ENCODE measurements at regions not wholly inside any gene's neighbourhood (a gene's known extent, or its start where the extent isn't known, plus 50 kb on each side); places are given as distances from the start of the nearest gene placed in this dataset.

GRCh38 chr6:150478656-150479545 is 110.1 kb downstream of the IYD start:
- DNase-seq (ENCODE audit: low read depth in 4 of 6, low spot score in 6 of 6) = peak in 1 of 6 donors; percentile 28

GRCh38 chr6:150482883-150483409 is 114.1 kb downstream of the IYD start:
- Histone ChIP-seq H3K4me3 (ENCODE audit: low read depth, low read length) (no peak overlapping the region), H3K9me3 (ENCODE audit: control insufficient read depth, insufficient read depth, low read length) (no peaks in the 10 kb centered on the region), H3K27ac (ENCODE audit: low read depth, low read length) (no peak overlapping the region), H3K27me3 (ENCODE audit: control insufficient read depth, insufficient read depth, low read length) (no peaks in the 10 kb centered on the region), H3K36me3 (ENCODE audit: control insufficient read depth, insufficient read depth, low read length) (no peaks in the 10 kb centered on the region), H3K4me1 (ENCODE audit: control insufficient read depth, insufficient read depth, low read length) (no peaks in the 10 kb centered on the region)
- no CpG with 5 or more reads among the region's 4 CpGs for WGBS (ENCODE audit: insufficient coverage)
- no peak for DNase-seq (ENCODE audit: low read depth in 4 of 6, low spot score in 6 of 6)

More at GRCh38 chr6:150478656-150479545, 110.1 kb downstream of the IYD start:
- H3K27me3 ChIP-seq (ENCODE audit: control insufficient read depth, insufficient read depth, low read length) = no peaks in the 10 kb centered on the region
- no peak overlapping the region for H3K27ac ChIP-seq (ENCODE audit: low read depth, low read length)
- WGBS (ENCODE audit: insufficient coverage) = 7% methylated on average over 2 of the region's 7 CpGs
- H3K9me3 ChIP-seq (ENCODE audit: control insufficient read depth, insufficient read depth, low read length) = no peaks in the 10 kb centered on the region
- no peak overlapping the region for H3K4me3 ChIP-seq (ENCODE audit: low read depth, low read length)
- no peaks in the 10 kb centered on the region for H3K36me3 ChIP-seq (ENCODE audit: control insufficient read depth, insufficient read depth, low read length)
- H3K4me1 ChIP-seq (ENCODE audit: control insufficient read depth, insufficient read depth, low read length) = no peaks in the 10 kb centered on the region

DNA sequence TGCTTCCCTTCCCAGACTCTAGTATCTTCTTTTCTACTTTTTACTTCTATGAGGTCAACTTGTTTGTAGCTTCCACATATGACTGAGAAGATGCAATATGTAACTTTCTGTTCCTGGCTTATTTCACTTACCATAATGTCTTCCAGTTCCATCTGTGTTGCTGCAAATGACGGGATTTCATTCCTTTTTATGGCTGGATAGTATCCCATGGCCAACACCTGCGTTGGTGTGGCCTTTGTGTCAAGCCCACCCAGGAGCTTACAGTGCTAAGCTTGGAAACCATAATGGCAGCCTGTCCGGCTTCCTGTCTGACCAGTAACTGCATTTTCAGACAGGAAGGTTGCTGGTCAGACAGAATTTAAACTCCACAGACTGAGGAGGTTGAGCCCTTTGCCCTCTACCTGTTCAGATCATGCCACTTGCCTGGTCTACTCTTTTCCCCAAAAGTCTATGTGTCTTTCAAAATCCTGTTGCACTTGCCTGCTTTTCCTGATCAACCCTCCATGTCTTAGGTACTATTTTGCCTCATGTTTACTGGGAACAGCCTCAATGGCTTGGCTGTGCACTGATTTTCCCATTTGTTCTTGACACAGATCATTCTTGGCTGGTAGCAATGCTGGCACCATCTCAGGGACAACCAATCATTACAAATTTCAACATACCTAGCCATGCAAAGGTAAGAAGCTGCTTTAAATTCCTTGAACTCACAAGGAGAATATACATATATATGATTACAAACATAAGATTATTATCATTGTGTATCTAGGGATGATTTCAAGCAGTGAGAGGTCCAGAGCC is 114.3 kb upstream of the PLEKHG1 start:
- no peak overlapping the region for H3K4me3 ChIP-seq (ENCODE audit: low read depth, low read length)
- no peak overlapping the region for H3K27ac ChIP-seq (ENCODE audit: low read depth, low read length)
- no peaks in the 10 kb centered on the region for H3K27me3 ChIP-seq (ENCODE audit: control insufficient read depth, insufficient read depth, low read length)
- DNase-seq (ENCODE audit: low read depth in 4 of 6, low spot score in 6 of 6) = no peak
- no peaks in the 10 kb centered on the region for H3K36me3 ChIP-seq (ENCODE audit: control insufficient read depth, insufficient read depth, low read length)
- H3K9me3 ChIP-seq (ENCODE audit: control insufficient read depth, insufficient read depth, low read length) = no peaks in the 10 kb centered on the region
- no peaks in the 10 kb centered on the region for H3K4me1 ChIP-seq (ENCODE audit: control insufficient read depth, insufficient read depth, low read length)
- 100% methylated on average over 3 of the region's 3 CpGs for WGBS (ENCODE audit: insufficient coverage)

DNA sequence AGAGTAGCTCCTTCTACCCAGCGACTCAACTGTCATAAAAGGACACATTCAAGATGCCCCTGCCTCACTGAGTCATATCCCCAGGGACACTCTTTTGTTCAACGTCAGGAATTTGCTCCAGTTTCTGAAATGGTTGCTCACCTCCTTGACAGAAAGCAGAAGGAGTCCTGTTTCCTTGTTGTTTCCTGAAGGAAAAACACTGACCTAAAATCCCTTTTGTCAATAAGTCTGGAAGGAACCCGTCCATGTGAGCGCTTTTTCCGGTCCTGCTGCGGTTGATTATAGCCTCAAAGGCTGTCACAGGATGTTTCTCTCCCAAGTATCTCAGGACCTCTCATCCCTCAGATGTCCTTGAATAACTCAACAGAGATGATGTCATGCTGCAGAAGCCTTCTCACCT is 113.6 kb upstream of the PLEKHG1 start:
- no peak overlapping the region for H3K4me3 ChIP-seq (ENCODE audit: low read depth, low read length)
- H3K9me3 ChIP-seq (ENCODE audit: control insufficient read depth, insufficient read depth, low read length) = no peaks in the 10 kb centered on the region
- no peak overlapping the region for H3K27ac ChIP-seq (ENCODE audit: low read depth, low read length)
- WGBS (ENCODE audit: insufficient coverage) = 72% methylated on average over 6 of the region's 6 CpGs
- H3K4me1 ChIP-seq (ENCODE audit: control insufficient read depth, insufficient read depth, low read length) = no peaks in the 10 kb centered on the region
- H3K27me3 ChIP-seq (ENCODE audit: control insufficient read depth, insufficient read depth, low read length) = no peaks in the 10 kb centered on the region
- no peaks in the 10 kb centered on the region for H3K36me3 ChIP-seq (ENCODE audit: control insufficient read depth, insufficient read depth, low read length)
- DNase-seq (ENCODE audit: low read depth in 4 of 6, low spot score in 6 of 6) = no peak

DNA sequence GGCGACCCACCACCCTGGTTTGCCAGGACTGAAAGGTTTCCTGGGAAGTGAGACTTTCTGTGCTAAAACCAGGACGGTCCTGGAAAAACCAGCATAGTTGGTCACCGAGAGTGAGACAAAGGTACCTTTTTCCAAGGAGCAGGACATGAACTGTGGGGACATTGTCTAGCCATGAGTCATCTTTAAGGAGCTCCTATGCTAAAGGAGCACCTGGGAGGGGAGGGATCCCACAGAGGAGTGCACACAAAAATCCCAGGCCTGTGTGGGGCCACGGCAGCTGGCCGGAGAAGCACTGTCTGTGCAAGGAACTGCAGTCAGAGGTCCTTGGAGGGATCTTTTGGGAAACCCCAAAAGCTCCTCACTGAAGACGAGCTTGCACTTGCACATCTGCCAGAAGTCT is 109.1 kb upstream of the PLEKHG1 start:
- H3K36me3 ChIP-seq (ENCODE audit: control insufficient read depth, insufficient read depth, low read length) = no peaks in the 10 kb centered on the region
- no peaks in the 10 kb centered on the region for H3K9me3 ChIP-seq (ENCODE audit: control insufficient read depth, insufficient read depth, low read length)
- H3K4me1 ChIP-seq (ENCODE audit: control insufficient read depth, insufficient read depth, low read length) = no peaks in the 10 kb centered on the region
- no peak overlapping the region for H3K4me3 ChIP-seq (ENCODE audit: low read depth, low read length)
- 92% methylated on average over 6 of the region's 6 CpGs for WGBS (ENCODE audit: insufficient coverage)
- no peak for DNase-seq (ENCODE audit: low read depth in 4 of 6, low spot score in 6 of 6)
- H3K27ac ChIP-seq (ENCODE audit: low read depth, low read length) = no peak overlapping the region
- no peaks in the 10 kb centered on the region for H3K27me3 ChIP-seq (ENCODE audit: control insufficient read depth, insufficient read depth, low read length)

GRCh38 chr6:150491131-150491810 is 108.4 kb upstream of the PLEKHG1 start:
- no peak for DNase-seq (ENCODE audit: low read depth in 4 of 6, low spot score in 6 of 6)
- H3K9me3 ChIP-seq (ENCODE audit: control insufficient read depth, insufficient read depth, low read length) = no peaks in the 10 kb centered on the region
- H3K27me3 ChIP-seq (ENCODE audit: control insufficient read depth, insufficient read depth, low read length) = no peaks in the 10 kb centered on the region
- no peaks in the 10 kb centered on the region for H3K36me3 ChIP-seq (ENCODE audit: control insufficient read depth, insufficient read depth, low read length)
- no peak overlapping the region for H3K27ac ChIP-seq (ENCODE audit: low read depth, low read length)
- H3K4me1 ChIP-seq (ENCODE audit: control insufficient read depth, insufficient read depth, low read length) = no peaks in the 10 kb centered on the region
- H3K4me3 ChIP-seq (ENCODE audit: low read depth, low read length) = no peak overlapping the region
- 80% methylated on average over 1 of the region's 5 CpGs for WGBS (ENCODE audit: insufficient coverage)

DNA sequence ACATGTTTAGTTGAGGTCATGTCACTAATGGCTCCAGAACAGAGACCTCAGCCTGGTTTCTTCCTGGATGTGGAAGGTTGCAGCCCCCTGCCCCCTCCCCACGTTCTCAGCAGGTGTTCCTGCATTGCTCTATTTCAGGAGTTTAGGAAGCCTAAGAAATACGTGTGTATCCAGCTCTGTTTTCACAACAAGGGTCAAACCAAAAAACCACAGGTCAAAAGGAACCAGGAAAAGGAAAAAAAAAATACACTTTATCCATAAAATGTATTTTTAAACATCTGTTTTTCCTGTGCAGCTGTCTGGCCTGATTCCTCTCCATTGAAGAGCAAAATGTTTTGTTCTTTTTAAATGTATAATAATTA is 107.9 kb upstream of the PLEKHG1 start:
- Histone ChIP-seq H3K27me3 (ENCODE audit: control insufficient read depth, insufficient read depth, low read length) (no peaks in the 10 kb centered on the region), H3K4me1 (ENCODE audit: control insufficient read depth, insufficient read depth, low read length) (no peaks in the 10 kb centered on the region), H3K4me3 (ENCODE audit: low read depth, low read length) (no peak overlapping the region), H3K27ac (ENCODE audit: low read depth, low read length) (no peak overlapping the region), H3K9me3 (ENCODE audit: control insufficient read depth, insufficient read depth, low read length) (no peaks in the 10 kb centered on the region), H3K36me3 (ENCODE audit: control insufficient read depth, insufficient read depth, low read length) (no peaks in the 10 kb centered on the region)
- no CpG with 5 or more reads among the region's 2 CpGs for WGBS (ENCODE audit: insufficient coverage)
- DNase-seq (ENCODE audit: low read depth in 4 of 6, low spot score in 6 of 6) = no peak

DNA sequence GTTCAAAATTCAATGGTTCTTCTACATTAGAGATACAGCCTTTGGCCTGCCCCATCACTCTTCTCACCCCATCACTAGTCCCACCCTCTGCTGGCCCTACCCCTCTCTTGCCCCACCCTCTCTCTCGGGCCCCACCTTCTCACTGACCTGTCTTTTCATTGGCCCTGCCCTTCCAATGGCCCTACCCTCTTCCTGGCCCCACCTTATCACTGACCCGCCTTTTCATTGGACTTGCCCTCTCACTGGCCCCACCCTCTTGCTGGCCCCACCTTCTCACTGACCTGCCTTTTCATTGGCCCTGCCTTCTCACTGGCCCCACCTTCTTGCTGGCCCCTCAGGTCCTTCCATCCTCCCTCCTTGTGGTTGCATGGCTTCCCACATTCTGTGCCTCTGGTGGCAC is 107.2 kb upstream of the PLEKHG1 start:
- Histone ChIP-seq H3K4me1 (ENCODE audit: control insufficient read depth, insufficient read depth, low read length) (no peaks in the 10 kb centered on the region), H3K4me3 (ENCODE audit: low read depth, low read length) (no peak overlapping the region), H3K27me3 (ENCODE audit: control insufficient read depth, insufficient read depth, low read length) (no peaks in the 10 kb centered on the region), H3K36me3 (ENCODE audit: control insufficient read depth, insufficient read depth, low read length) (no peaks in the 10 kb centered on the region), H3K27ac (ENCODE audit: low read depth, low read length) (no peak overlapping the region), H3K9me3 (ENCODE audit: control insufficient read depth, insufficient read depth, low read length) (no peaks in the 10 kb centered on the region)
- 98% methylated on average over 2 of the region's 2 CpGs for WGBS (ENCODE audit: insufficient coverage)
- no peak for DNase-seq (ENCODE audit: low read depth in 4 of 6, low spot score in 6 of 6)

DNA sequence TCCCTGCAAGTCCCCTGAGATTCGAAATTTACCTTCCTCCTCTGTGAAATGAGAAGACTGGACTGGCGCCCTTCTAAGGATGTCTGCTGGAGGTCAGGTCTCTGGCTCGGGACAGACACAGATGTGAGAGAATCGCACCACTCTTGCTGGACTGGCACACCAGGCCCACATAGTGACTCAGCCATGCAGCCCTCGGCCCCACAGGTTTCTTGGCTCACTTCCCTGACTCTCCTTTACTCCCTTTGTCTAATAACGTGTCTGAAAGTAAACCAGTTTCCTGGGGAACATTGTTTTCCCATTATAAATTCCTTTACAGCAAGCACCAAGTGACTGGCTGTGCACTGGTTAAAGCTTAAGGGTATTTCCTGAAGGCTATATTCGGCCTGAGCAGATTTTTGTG is 106.7 kb upstream of the PLEKHG1 start:
- Histone ChIP-seq H3K4me1 (ENCODE audit: control insufficient read depth, insufficient read depth, low read length) (no peaks in the 10 kb centered on the region), H3K4me3 (ENCODE audit: low read depth, low read length) (no peak overlapping the region), H3K36me3 (ENCODE audit: control insufficient read depth, insufficient read depth, low read length) (no peaks in the 10 kb centered on the region), H3K27me3 (ENCODE audit: control insufficient read depth, insufficient read depth, low read length) (no peaks in the 10 kb centered on the region), H3K9me3 (ENCODE audit: control insufficient read depth, insufficient read depth, low read length) (no peaks in the 10 kb centered on the region), H3K27ac (ENCODE audit: low read depth, low read length) (no peak overlapping the region)
- whole genome bisulfite sequencing (ENCODE audit: insufficient coverage) = 62% methylated on average over 6 of the region's 7 CpGs
- DNase-seq (ENCODE audit: low read depth in 4 of 6, low spot score in 6 of 6) = no peak
